C4-2B (cell line): ENCODE measurements at regions not wholly inside any gene's neighbourhood (a gene's known extent, or its start where the extent isn't known, plus 50 kb on each side); places are given as distances from the start of the nearest gene placed in this dataset.

ENCODE experiments used
- CTCF ChIP-seq: fragments of 450-650 bp; conservative IDR thresholded peaks from 2 replicates; pipeline ENCODE4 v1.5.1; 2017; ENCODE audit warnings: mild to moderate bottlenecking
- ZFX ChIP-seq: fragments of 450-650 bp; IDR thresholded peaks from 2 replicates; pipeline ENCODE4 v1.6.1; 2017

DNA sequence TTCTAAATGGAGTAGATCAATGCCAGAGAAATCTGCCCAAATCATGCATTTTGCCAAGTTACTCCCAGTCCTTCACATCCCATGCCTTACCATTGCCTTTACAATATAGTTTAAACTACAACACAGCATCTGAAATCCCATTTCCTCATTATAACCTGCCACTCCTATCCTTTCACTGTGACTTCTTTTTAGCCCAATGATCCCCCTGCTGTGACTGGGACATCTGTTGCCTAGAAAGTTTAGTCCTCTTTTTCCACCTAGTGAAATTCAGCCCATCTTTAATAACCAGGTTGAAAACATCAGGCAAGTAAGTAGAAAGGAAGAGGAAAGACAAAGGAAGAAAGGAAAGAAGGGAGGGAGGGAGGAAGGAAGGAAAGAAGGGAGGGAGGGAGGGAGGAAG lies 627.9 kb upstream of the ZNF385D start:
- TF ChIP-seq CTCF (no peak), ZFX (no peak)
